ENCODE measurements at regions not wholly inside any gene's neighbourhood (a gene's known extent, or its start where the extent isn't known, plus 50 kb on each side); places are given as distances from the start of the nearest gene placed in this dataset.
"Not testable (repeated sequence)": the region's sequence is repeated elsewhere in the genome, so short reads cannot be mapped to it uniquely, and the experiment has no call there.

DNA sequence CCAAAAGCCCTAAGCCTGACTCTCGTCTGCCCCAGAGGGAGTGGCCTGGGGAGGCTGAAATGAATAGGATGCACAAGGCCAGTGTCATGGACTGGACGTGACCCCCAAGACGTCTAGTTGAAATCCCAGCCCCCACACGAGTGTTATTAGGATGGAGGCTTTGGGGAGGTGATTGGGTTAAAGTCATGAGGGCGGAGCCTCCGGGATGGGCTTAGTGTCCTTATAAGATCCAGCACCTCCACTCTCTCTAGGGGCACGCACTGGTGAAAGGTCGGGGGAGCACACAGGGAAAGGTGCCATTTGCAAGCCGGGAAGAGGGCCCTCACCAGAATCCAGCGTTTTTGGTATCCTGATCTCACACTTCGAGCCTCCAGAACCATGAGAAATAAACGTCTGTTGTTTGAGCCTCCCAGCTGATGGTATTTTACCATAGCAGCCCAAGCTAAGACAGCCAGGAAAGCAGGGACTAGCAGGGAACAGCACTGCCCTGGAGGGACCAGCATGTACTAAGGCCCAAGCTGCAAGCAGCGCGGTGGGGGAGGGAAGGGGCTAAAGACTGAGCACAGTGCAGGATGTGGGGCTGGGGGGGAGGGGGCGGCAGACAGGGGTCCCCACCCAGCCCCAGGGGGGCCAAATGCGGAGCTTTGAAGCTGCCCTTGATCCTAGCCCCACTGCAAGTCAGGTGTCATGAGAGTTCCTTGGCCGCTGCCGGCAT is 78.3 kb upstream of the NCOR2 start:
- H2BK5ac ChIP-seq (ENCODE audit: insufficient read length, low read length), result no peak overlapping the region
- H3K4me2 ChIP-seq (ENCODE audit: insufficient read depth, insufficient read length, low read length), result no peak overlapping the region
- H3K9me3 Mint-ChIP-seq, result peaks cover 26 to 29% of the 10 kb centered on the region in 2 experiments
- H4K91ac ChIP-seq (ENCODE audit: insufficient read length, low read depth, low read length), result no peak overlapping the region
- H3K27me3 Mint-ChIP-seq (ENCODE audit: low read depth), result peaks cover 11% of the 10 kb centered on the region
- H3K4ac ChIP-seq (ENCODE audit: low read depth, low read length), result no peak overlapping the region
- no peaks in the 10 kb centered on the region for H4K20me1 ChIP-seq (ENCODE audit: control insufficient read depth, insufficient read depth, insufficient read length)
- H3K36me3 Mint-ChIP-seq (ENCODE audit: insufficient read depth in 1 of 3, low read depth in 3 of 3), result peaks cover 6 to 24% (median 11%) of the 10 kb centered on the region in 3 experiments
- no peak overlapping the region for H4K5ac ChIP-seq (ENCODE audit: insufficient read length, low read depth, low read length)
- H4K8ac ChIP-seq (replicated peaks; ENCODE audit: insufficient read length, low read depth, low read length), result no peak overlapping the region
- H2BK20ac ChIP-seq (ENCODE audit: low read depth, low read length, poor library complexity, severe bottlenecking), result no peak overlapping the region
- no peak for DNase-seq
- H3K79me1 ChIP-seq (ENCODE audit: insufficient read depth, low read depth, low read length, poor library complexity, severe bottlenecking), result no peaks in the 10 kb centered on the region
- H2BK120ac ChIP-seq (ENCODE audit: low read depth, low read length, poor library complexity, severe bottlenecking), result no peak overlapping the region
- TF ChIP-seq, protein P1, sequence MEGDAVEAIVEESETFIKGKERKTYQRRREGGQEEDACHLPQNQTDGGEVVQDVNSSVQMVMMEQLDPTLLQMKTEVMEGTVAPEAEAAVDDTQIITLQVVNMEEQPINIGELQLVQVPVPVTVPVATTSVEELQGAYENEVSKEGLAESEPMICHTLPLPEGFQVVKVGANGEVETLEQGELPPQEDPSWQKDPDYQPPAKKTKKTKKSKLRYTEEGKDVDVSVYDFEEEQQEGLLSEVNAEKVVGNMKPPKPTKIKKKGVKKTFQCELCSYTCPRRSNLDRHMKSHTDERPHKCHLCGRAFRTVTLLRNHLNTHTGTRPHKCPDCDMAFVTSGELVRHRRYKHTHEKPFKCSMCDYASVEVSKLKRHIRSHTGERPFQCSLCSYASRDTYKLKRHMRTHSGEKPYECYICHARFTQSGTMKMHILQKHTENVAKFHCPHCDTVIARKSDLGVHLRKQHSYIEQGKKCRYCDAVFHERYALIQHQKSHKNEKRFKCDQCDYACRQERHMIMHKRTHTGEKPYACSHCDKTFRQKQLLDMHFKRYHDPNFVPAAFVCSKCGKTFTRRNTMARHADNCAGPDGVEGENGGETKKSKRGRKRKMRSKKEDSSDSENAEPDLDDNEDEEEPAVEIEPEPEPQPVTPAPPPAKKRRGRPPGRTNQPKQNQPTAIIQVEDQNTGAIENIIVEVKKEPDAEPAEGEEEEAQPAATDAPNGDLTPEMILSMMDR (conservative IDR thresholded peaks at IDR 0.05), result no peak
- H3K79me2 ChIP-seq (ENCODE audit: insufficient read depth, low read length), result no peaks in the 10 kb centered on the region
- H3K27ac Mint-ChIP-seq, result no peak overlapping the region
- H3K9me3 ChIP-seq (ENCODE audit: control insufficient read depth, low read depth, low read length), result peaks cover 10% of the 10 kb centered on the region
- H3K4me1 ChIP-seq (ENCODE audit: insufficient read depth, low read length), result no peaks in the 10 kb centered on the region; the same call in 1 of the 2 replicates
- no peaks in the 10 kb centered on the region for H3K23me2 ChIP-seq (ENCODE audit: insufficient read length, low read depth, low read length, poor library complexity, severe bottlenecking)
- no CpG with 5 or more reads among the region's 18 CpGs for WGBS (ENCODE audit: extremely low coverage, insufficient read length, low lambda C conversion rate)
- H3K27me3 ChIP-seq (ENCODE audit: insufficient read depth, low read length), result no peaks in the 10 kb centered on the region
- no peak overlapping the region for H3K23ac ChIP-seq (ENCODE audit: insufficient read length, low read depth, low read length)
- H2AK5ac ChIP-seq (ENCODE audit: insufficient read length, low read length), result no peak overlapping the region
- H3K9ac ChIP-seq (ENCODE audit: extremely low read depth, insufficient read length, low read length), result no peak overlapping the region
- H2BK15ac ChIP-seq (ENCODE audit: low read depth, low read length), result no peak overlapping the region
- H3K14ac ChIP-seq (ENCODE audit: insufficient read depth, low read length), result no peak overlapping the region
- no peak overlapping the region for H3K56ac ChIP-seq (ENCODE audit: insufficient read length, low read depth, low read length)
- H3T11ph ChIP-seq (ENCODE audit: low read length), result no peak overlapping the region
- no peak overlapping the region for H3K27ac ChIP-seq (ENCODE audit: insufficient read length, low read depth, low read length)
- H3K4me3 Mint-ChIP-seq, result no peak overlapping the region
- H3K4me1 Mint-ChIP-seq, result peaks cover 11 to 15% of the 10 kb centered on the region in 2 experiments
- H2AFZ ChIP-seq (ENCODE audit: low read length), result no peak overlapping the region
- H3K18ac ChIP-seq (ENCODE audit: insufficient read length, low read depth, low read length), result no peak overlapping the region
- H2BK12ac ChIP-seq (ENCODE audit: insufficient read length, low read depth, low read length), result no peak overlapping the region

DNA sequence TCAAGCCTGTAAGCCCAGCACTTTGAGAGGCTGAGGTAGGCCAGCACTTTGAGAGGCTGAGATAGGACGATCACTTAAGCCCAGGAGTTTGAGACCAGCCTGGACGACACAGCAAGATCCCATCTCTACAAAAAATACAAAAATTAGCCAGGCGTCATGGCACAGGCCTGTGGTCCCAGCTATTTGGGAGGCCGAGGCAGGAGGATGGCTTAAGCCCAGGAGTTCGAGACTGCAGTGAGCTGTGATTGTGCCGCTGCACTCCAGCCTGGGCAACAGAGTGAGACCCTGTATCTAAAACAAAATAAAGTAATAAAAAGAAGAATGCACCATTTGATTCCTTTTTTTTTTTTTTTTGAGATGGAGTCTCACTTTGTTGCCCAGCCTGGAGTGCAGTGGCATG is 76.4 kb upstream of the NCOR2 start:
- not testable (repeated sequence) for H2AFZ ChIP-seq (ENCODE audit: low read length); H3K27ac Mint-ChIP-seq; H3K4me2 ChIP-seq (ENCODE audit: insufficient read depth, insufficient read length, low read length); H3K4me1 ChIP-seq (ENCODE audit: insufficient read depth, low read length); H3K23ac ChIP-seq (ENCODE audit: insufficient read length, low read depth, low read length); H3K4me3 Mint-ChIP-seq; H3K23me2 ChIP-seq (ENCODE audit: insufficient read length, low read depth, low read length, poor library complexity, severe bottlenecking); H3K27ac ChIP-seq (ENCODE audit: insufficient read length, low read depth, low read length); H2BK15ac ChIP-seq (ENCODE audit: low read depth, low read length); H2BK12ac ChIP-seq (ENCODE audit: insufficient read length, low read depth, low read length); H3K18ac ChIP-seq (ENCODE audit: insufficient read length, low read depth, low read length); H2BK5ac ChIP-seq (ENCODE audit: insufficient read length, low read length); H4K91ac ChIP-seq (ENCODE audit: insufficient read length, low read depth, low read length); H2BK20ac ChIP-seq (ENCODE audit: low read depth, low read length, poor library complexity, severe bottlenecking); H2AK5ac ChIP-seq (ENCODE audit: insufficient read length, low read length); H3K14ac ChIP-seq (ENCODE audit: insufficient read depth, low read length); H3K9ac ChIP-seq (ENCODE audit: extremely low read depth, insufficient read length, low read length); H4K20me1 ChIP-seq (ENCODE audit: control insufficient read depth, insufficient read depth, insufficient read length); H3K56ac ChIP-seq (ENCODE audit: insufficient read length, low read depth, low read length); H2BK120ac ChIP-seq (ENCODE audit: low read depth, low read length, poor library complexity, severe bottlenecking); H3T11ph ChIP-seq (ENCODE audit: low read length); H3K79me2 ChIP-seq (ENCODE audit: insufficient read depth, low read length); H3K27me3 ChIP-seq (ENCODE audit: insufficient read depth, low read length); H4K8ac ChIP-seq (replicated peaks; ENCODE audit: insufficient read length, low read depth, low read length); H3K9me3 ChIP-seq (ENCODE audit: control insufficient read depth, low read depth, low read length); H4K5ac ChIP-seq (ENCODE audit: insufficient read length, low read depth, low read length); DNase-seq; H3K4ac ChIP-seq (ENCODE audit: low read depth, low read length); H3K79me1 ChIP-seq (ENCODE audit: insufficient read depth, low read depth, low read length, poor library complexity, severe bottlenecking)
- H3K4me1 Mint-ChIP-seq, result peaks cover 11 to 17% of the 10 kb centered on the region in 2 experiments
- WGBS (ENCODE audit: extremely low coverage, insufficient read length, low lambda C conversion rate), result no CpG with 5 or more reads among the region's 6 CpGs
- peaks cover under 1 to 10% (median 6%) of the 10 kb centered on the region in 3 experiments for H3K36me3 Mint-ChIP-seq (ENCODE audit: insufficient read depth in 1 of 3, low read depth in 3 of 3)
- H3K9me3 Mint-ChIP-seq, result peaks cover 11 to 14% of the 10 kb centered on the region in 2 experiments
- peaks cover 15% of the 10 kb centered on the region for H3K27me3 Mint-ChIP-seq (ENCODE audit: low read depth)

All from H9 (cell line).